OCI-LY7 (cell line): ENCODE measurements at regions not wholly inside any gene's neighbourhood (a gene's known extent, or its start where the extent isn't known, plus 50 kb on each side); places are given as distances from the start of the nearest gene placed in this dataset.
"Not testable (repeated sequence)": the region's sequence is repeated elsewhere in the genome, so short reads cannot be mapped to it uniquely, and the experiment has no call there.

Source experiments
- BruUV-seq: library from RNA; stranded (reverse); fragments of 400-500 nt; replicated peaks from 2 replicates; lab custom pipeline; 2021; lab: Mats Ljungman, UMichigan
- CTCF ChIA-PET: fragments of 300-600 bp; sonication (Branson Sonifier 250); formaldehyde crosslinking; loops from one replicate; lab custom pipeline; 2022; ENCODE audit warnings: antibody characterized with exemption; ENCODE audit not compliant: unreplicated experiment; lab: Charles Lee
- POLR2A ChIA-PET: fragments of 300-600 bp; sonication (Branson Sonifier 250); formaldehyde crosslinking; loops from one replicate; lab custom pipeline; 2022; ENCODE audit warnings: antibody characterized with exemption; lab: Charles Lee
- DNase-seq: peaks from one replicate; pipeline ENCODE4 v3.0.0-alpha.2; 2015; ENCODE audit warnings: low spot score
- H2AFZ ChIP-seq: fragments of 200-600 bp; sonication (generic), shearing (Covaris generic); 2 replicates; pipeline ENCODE4 v1.6.1; 2014; ENCODE audit warnings: mild to moderate bottlenecking, antibody characterized with exemption, low read length, moderate library complexity
- H3K27ac ChIP-seq: fragments of 200-600 bp; sonication (generic); 2 replicates; pipeline ENCODE4 v1.5.1; 2014; ENCODE audit warnings: mixed run types, low read depth, mild to moderate bottlenecking, moderate library complexity, low read length, inconsistent platforms; ENCODE audit not compliant: poor library complexity, severe bottlenecking
- H3K36me3 ChIP-seq: fragments of 200-600 bp; sonication (generic); 2 replicates; pipeline ENCODE4 v1.6.1; 2014; ENCODE audit warnings: mild to moderate bottlenecking, antibody characterized with exemption, low read length, moderate library complexity, mixed read lengths; ENCODE audit not compliant: insufficient read depth
- H3K4me1 ChIP-seq: fragments of 200-600 bp; sonication (generic); 2 replicates; pipeline ENCODE4 v1.5.1; 2014; ENCODE audit warnings: mild to moderate bottlenecking, low read length; ENCODE audit not compliant: insufficient read depth, poor library complexity, severe bottlenecking
- H3K4me2 ChIP-seq: fragments of 200-600 bp; sonication (generic); 2 replicates; pipeline ENCODE4 v1.6.1; 2014; ENCODE audit warnings: mild to moderate bottlenecking, low read length
- H3K4me3 ChIP-seq: fragments of 200-600 bp; sonication (generic); 2 replicates; pipeline ENCODE4 v1.5.1; 2014; ENCODE audit warnings: mild to moderate bottlenecking, low read depth, low read length; ENCODE audit not compliant: poor library complexity, severe bottlenecking
- H3K79me2 ChIP-seq: fragments of 200-600 bp; sonication (generic); 2 replicates; pipeline ENCODE4 v1.6.1; 2016; ENCODE audit warnings: low read depth, mild to moderate bottlenecking, low read length, moderate library complexity, mixed read lengths; ENCODE audit not compliant: insufficient read depth
- H3K9me2 ChIP-seq: fragments of 200-600 bp; sonication (generic); 2 replicates; pipeline ENCODE4 v1.6.1; 2016; ENCODE audit warnings: mild to moderate bottlenecking, low read length, mixed read lengths; ENCODE audit not compliant: insufficient read depth
- H3K9me3 ChIP-seq: fragments of 200-600 bp; sonication (generic); 2 replicates; pipeline ENCODE4 v1.6.1; 2014; ENCODE audit warnings: mild to moderate bottlenecking, mixed run types, low read length, mixed read lengths
- H4K20me1 ChIP-seq: fragments of 200-600 bp; sonication (generic); 2 replicates; pipeline ENCODE4 v1.6.1; 2014; ENCODE audit warnings: mild to moderate bottlenecking, antibody characterized with exemption, low read length, moderate library complexity, mixed read lengths; ENCODE audit not compliant: insufficient read depth
- CTCF ChIP-seq: fragments of 200-600 bp; sonication (generic); conservative IDR thresholded peaks from 2 replicates; pipeline ENCODE4 v1.5.1; 2014; ENCODE audit warnings: mild to moderate bottlenecking, antibody characterized with exemption, low read length, moderate library complexity, mixed read lengths
- EZH2phosphoT487 ChIP-seq: fragments of 200-600 bp; sonication (generic); IDR thresholded peaks from 2 replicates; pipeline ENCODE4 v1.6.1; 2018; ENCODE audit warnings: low read depth, borderline replicate concordance, mild to moderate bottlenecking, mixed run types, antibody characterized with exemption, low read length, moderate library complexity, mixed read lengths
- intact Hi-C: fragments of 100-400 bp; cut with micrococcal nuclease; formaldehyde crosslinking; loops from one replicate; pipeline ENCODE4 v1.10.0; 2022; ENCODE audit not compliant: unreplicated experiment

DNA sequence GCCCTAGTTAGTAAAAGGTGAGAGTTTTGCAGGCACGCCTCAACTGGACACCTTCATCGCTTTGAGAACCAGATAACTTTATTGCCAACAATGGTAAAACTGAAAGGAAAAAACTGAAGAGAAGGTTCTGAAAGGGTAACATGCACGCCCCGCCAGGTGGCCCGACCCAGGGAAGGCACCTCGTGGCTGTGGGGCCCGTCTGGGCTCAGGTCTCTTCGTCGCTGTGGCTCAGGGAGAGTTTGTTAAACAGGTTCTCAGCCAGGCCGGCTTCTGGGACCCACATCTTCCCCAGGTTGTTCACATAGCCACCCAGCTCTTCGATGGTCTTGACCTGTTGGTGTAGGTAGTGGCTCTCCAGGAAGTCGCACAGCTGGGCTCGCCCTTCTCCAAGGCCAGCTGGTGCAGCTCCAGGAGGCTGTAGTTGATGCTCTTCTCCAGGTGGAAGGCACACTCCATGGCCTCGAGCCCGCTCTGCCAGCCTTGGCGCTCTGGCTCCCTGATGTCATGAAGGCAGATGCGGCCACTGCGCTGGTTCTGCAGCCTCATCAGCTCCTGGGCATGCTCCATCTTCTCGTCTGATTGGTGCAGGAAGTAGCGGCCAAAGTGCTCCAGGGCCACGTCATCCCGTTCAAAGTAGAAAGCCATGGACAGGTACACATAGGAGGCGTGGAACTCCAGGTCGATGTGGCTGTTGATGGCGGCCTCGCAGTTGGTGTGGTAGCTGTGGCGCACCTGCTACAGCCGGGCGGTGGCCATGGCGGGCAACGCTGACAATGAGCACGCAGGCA, 69.7 kb downstream of the FAM47C start:
- Histone ChIP-seq H3K36me3 (no peaks in the 10 kb centered on the region), H3K79me2 (no peaks in the 10 kb centered on the region), H3K4me1 (no peaks in the 10 kb centered on the region), H3K4me3 (no peak overlapping the region), H2AFZ (no peak overlapping the region), H4K20me1 (no peaks in the 10 kb centered on the region), H3K27ac (no peak overlapping the region), H3K9me3 (no peaks in the 10 kb centered on the region), H3K9me2 (no peaks in the 10 kb centered on the region), H3K4me2 (no peak overlapping the region)
- no TSS peak for BruUV-seq
- intact Hi-C loops, result no loop called here
- TF ChIP-seq EZH2phosphoT487 (no peak), CTCF (no peak)
- POLR2A ChIA-PET, result interaction anchor here (0.7 kb wide), 1 partner anchor 559 kb away, joined by 5 read pairs; no protein-coding TSS in a partner anchor
- DNase-seq, result no peak
- CTCF ChIA-PET, result no interaction called here

DNA sequence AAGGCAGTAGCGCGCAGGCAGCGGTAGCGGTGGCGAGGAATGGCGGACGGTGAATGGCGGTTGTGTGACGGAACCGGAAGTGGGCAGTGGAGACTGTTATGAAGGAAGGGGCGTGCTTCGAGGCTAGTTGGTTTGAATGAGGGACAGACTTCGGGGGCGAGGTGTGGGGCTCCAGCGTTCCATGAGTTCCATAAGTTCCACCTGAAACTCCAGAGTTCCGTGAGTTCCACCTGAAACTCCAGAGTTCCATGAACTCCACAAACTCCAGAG, 70.2 kb downstream of the FAM47C start:
- Histone ChIP-seq H3K36me3 (no peaks in the 10 kb centered on the region), H3K27ac (no peak overlapping the region), H3K4me1 (no peaks in the 10 kb centered on the region), H3K9me3 (no peaks in the 10 kb centered on the region), H3K4me2 (no peak overlapping the region), H3K9me2 (no peaks in the 10 kb centered on the region), H3K79me2 (no peaks in the 10 kb centered on the region), H2AFZ (no peak overlapping the region), H3K4me3 (no peak overlapping the region), H4K20me1 (no peaks in the 10 kb centered on the region)
- intact Hi-C loops, result no loop called here
- TF ChIP-seq CTCF (no peak), EZH2phosphoT487 (no peak)
- no peak for DNase-seq
- BruUV-seq, result no TSS peak
- CTCF ChIA-PET, result no interaction called here
- POLR2A ChIA-PET, result no interaction called here

- no peak overlapping the region for H3K27ac ChIP-seq
- H4K20me1 ChIP-seq, result no peaks in the 10 kb centered on the region
- no peaks in the 10 kb centered on the region for H3K9me3 ChIP-seq
- intact Hi-C loops, result no loop called here
- H2AFZ ChIP-seq, result no peak overlapping the region
- no TSS peak for BruUV-seq
- ChIA-PET POLR2A (no interaction called here), CTCF (no interaction called here)
- TF ChIP-seq EZH2phosphoT487, result no peak
- no peak for TF ChIP-seq CTCF
- DNase-seq, result no peak
- no peaks in the 10 kb centered on the region for H3K9me2 ChIP-seq
- H3K4me3 ChIP-seq, result no peak overlapping the region
- no peak overlapping the region for H3K4me2 ChIP-seq
- no peaks in the 10 kb centered on the region for H3K79me2 ChIP-seq
- H3K4me1 ChIP-seq, result no peaks in the 10 kb centered on the region
- no peaks in the 10 kb centered on the region for H3K36me3 ChIP-seq
Observed at GRCh38 chrX:37083880-37084279, 75.7 kb downstream of the FAM47C start.

GRCh38 chrX:37085699-37086098, 77.5 kb downstream of the FAM47C start:
- POLR2A ChIA-PET, H3K4me2 ChIP-seq, H3K9me3 ChIP-seq, H3K79me2 ChIP-seq, DNase-seq, H3K36me3 ChIP-seq, intact Hi-C loops, H3K9me2 ChIP-seq, H3K4me1 ChIP-seq, H4K20me1 ChIP-seq, H3K4me3 ChIP-seq, H3K27ac ChIP-seq, CTCF ChIA-PET, H2AFZ ChIP-seq, BruUV-seq: not testable (repeated sequence)
